Astrocyte (in vitro differentiated cells and primary cell): ENCODE measurements at regions not wholly inside any gene's neighbourhood (a gene's known extent, or its start where the extent isn't known, plus 50 kb on each side); places are given as distances from the start of the nearest gene placed in this dataset.

Source experiments
- DNase-seq: peaks from one replicate; pipeline ENCODE4 v3.0.0-alpha.2; 2010; ENCODE audit warnings: low read depth
- FAIRE-seq: peaks from 2 replicates; lab custom pipeline; 2011; peaks lifted over from hg19 to GRCh38; lab: Jason Lieb, UNC
- H2AFZ ChIP-seq: 2 replicates; pipeline ENCODE4 v1.6.0; 2012; ENCODE audit warnings: low read depth, low read length, inconsistent platforms
- H3K27ac ChIP-seq: 2 replicates; pipeline ENCODE4 v1.5.1; 2011; ENCODE audit warnings: low read depth, low read length, inconsistent platforms
- H3K27me3 ChIP-seq: 2 replicates; pipeline ENCODE4 v1.6.0; 2011; ENCODE audit warnings: low read length, inconsistent platforms; ENCODE audit not compliant: insufficient read depth
- H3K36me3 ChIP-seq: 2 replicates; pipeline ENCODE4 v1.5.1; 2011; ENCODE audit warnings: low read length, inconsistent platforms; ENCODE audit not compliant: insufficient read depth
- H3K4me1 ChIP-seq: 2 replicates; pipeline ENCODE4 v1.5.1; 2011; ENCODE audit warnings: low read length, inconsistent platforms; ENCODE audit not compliant: insufficient read depth
- H3K4me2 ChIP-seq: 2 replicates; pipeline ENCODE4 v1.6.0; 2012; ENCODE audit warnings: low read length, inconsistent platforms
- H3K4me3 ChIP-seq: 2 replicates; pipeline ENCODE4 v1.5.1; 2011; ENCODE audit warnings: low read depth, mild to moderate bottlenecking, low read length, inconsistent platforms; ENCODE audit not compliant: insufficient read depth
- H3K79me2 ChIP-seq: 2 replicates; pipeline ENCODE4 v1.6.0; 2012; ENCODE audit warnings: mild to moderate bottlenecking, low read length, inconsistent platforms; ENCODE audit not compliant: insufficient read depth
- H3K9ac ChIP-seq: 2 replicates; pipeline ENCODE4 v1.6.0; 2012; ENCODE audit warnings: mild to moderate bottlenecking, low read length, inconsistent platforms
- H3K9me3 ChIP-seq: 2 replicates; pipeline ENCODE4 v1.5.1; 2012; ENCODE audit warnings: low read depth, mild to moderate bottlenecking, low read length, inconsistent platforms; ENCODE audit not compliant: insufficient read depth
- H4K20me1 ChIP-seq: 2 replicates; pipeline ENCODE4 v1.6.0; 2012; ENCODE audit warnings: low read length, inconsistent platforms; ENCODE audit not compliant: insufficient read depth
- H3K27ac Mint-ChIP-seq: one replicate; pipeline ENCODE4 v1.8.0; 2021; ENCODE audit warnings: mild to moderate bottlenecking, mixed read lengths; ENCODE audit not compliant: unreplicated experiment
- H3K27me3 Mint-ChIP-seq: one replicate; pipeline ENCODE4 v1.8.0; 2021; ENCODE audit warnings: low read depth, mixed read lengths; ENCODE audit not compliant: unreplicated experiment
- H3K36me3 Mint-ChIP-seq: one replicate; pipeline ENCODE4 v1.8.0; 2021; ENCODE audit warnings: low read depth, mixed read lengths; ENCODE audit not compliant: unreplicated experiment
- H3K4me1 Mint-ChIP-seq: one replicate; pipeline ENCODE4 v1.8.0; 2021; ENCODE audit warnings: low read depth, mixed read lengths; ENCODE audit not compliant: unreplicated experiment
- H3K4me3 Mint-ChIP-seq: one replicate; pipeline ENCODE4 v1.8.0; 2021; ENCODE audit warnings: mild to moderate bottlenecking, moderate library complexity, mixed read lengths; ENCODE audit not compliant: unreplicated experiment
- H3K9me3 Mint-ChIP-seq: one replicate; pipeline ENCODE4 v1.8.0; 2021; ENCODE audit warnings: mild to moderate bottlenecking, mixed read lengths; ENCODE audit not compliant: unreplicated experiment
- EZH2 ChIP-seq: IDR thresholded peaks from 2 replicates; pipeline ENCODE4 v1.6.1; 2012; ENCODE audit warnings: mild to moderate bottlenecking, low read length, inconsistent platforms; ENCODE audit not compliant: insufficient read depth
- TF ChIP-seq, protein P1 (sequence below): IDR thresholded peaks from 2 replicates; pipeline ENCODE4 v1.5.1; 2011; ENCODE audit warnings: low read depth, mild to moderate bottlenecking, inconsistent platforms, low read length, moderate library complexity; ENCODE audit not compliant: insufficient read depth

GRCh38 chr15:77790481-77790880 is 157.8 kb upstream of the LINGO1 start:
- Mint-ChIP-seq H3K36me3 (peaks cover 1% of the 10 kb centered on the region), H3K9me3 (peaks cover 10% of the 10 kb centered on the region), H3K27me3 (peaks cover 54% of the 10 kb centered on the region), H3K4me3 (no peak overlapping the region), H3K27ac (no peak overlapping the region), H3K4me1 (no peaks in the 10 kb centered on the region)
- no peak for DNase-seq
- FAIRE-seq, result no peak
- peaks cover 10% of the 10 kb centered on the region for H3K27me3 ChIP-seq
- no peak overlapping the region for H3K9ac ChIP-seq
- no peak overlapping the region for H3K4me2 ChIP-seq
- no peaks in the 10 kb centered on the region for H3K9me3 ChIP-seq
- H3K79me2 ChIP-seq, result no peaks in the 10 kb centered on the region
- no peaks in the 10 kb centered on the region for H3K4me1 ChIP-seq
- no peak overlapping the region for H3K4me3 ChIP-seq
- H3K36me3 ChIP-seq, result no peaks in the 10 kb centered on the region
- TF ChIP-seq, protein P1, sequence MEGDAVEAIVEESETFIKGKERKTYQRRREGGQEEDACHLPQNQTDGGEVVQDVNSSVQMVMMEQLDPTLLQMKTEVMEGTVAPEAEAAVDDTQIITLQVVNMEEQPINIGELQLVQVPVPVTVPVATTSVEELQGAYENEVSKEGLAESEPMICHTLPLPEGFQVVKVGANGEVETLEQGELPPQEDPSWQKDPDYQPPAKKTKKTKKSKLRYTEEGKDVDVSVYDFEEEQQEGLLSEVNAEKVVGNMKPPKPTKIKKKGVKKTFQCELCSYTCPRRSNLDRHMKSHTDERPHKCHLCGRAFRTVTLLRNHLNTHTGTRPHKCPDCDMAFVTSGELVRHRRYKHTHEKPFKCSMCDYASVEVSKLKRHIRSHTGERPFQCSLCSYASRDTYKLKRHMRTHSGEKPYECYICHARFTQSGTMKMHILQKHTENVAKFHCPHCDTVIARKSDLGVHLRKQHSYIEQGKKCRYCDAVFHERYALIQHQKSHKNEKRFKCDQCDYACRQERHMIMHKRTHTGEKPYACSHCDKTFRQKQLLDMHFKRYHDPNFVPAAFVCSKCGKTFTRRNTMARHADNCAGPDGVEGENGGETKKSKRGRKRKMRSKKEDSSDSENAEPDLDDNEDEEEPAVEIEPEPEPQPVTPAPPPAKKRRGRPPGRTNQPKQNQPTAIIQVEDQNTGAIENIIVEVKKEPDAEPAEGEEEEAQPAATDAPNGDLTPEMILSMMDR, result no peak
- no peak for TF ChIP-seq EZH2
- no peak overlapping the region for H3K27ac ChIP-seq
- no peaks in the 10 kb centered on the region for H4K20me1 ChIP-seq
- H2AFZ ChIP-seq, result no peak overlapping the region

DNA sequence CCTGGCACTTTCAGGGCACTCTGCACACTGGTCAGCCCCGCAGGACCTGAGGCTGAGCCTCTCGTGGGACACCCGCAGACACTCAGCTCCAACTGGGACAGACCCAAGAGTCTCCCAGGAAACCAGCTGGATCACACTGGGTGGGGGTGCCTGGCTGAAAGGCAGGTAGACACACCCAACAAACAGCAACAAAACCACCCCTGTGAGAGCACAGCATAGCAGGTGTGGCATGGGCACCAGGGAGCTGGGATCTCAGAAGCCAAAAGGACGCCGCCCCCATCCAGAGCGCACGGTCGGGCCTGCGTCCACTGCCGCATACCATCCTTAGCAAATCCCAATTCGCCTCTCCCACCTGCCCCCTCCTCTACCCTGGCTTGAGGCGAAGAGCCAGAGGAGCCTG is 154.2 kb upstream of the LINGO1 start:
- Histone ChIP-seq H3K27me3 (peaks cover 14% of the 10 kb centered on the region), H3K4me3 (no peak overlapping the region), H4K20me1 (no peaks in the 10 kb centered on the region), H3K4me1 (no peaks in the 10 kb centered on the region), H3K4me2 (no peak overlapping the region), H3K36me3 (no peaks in the 10 kb centered on the region), H3K9ac (no peak overlapping the region), H2AFZ (no peak overlapping the region), H3K9me3 (no peaks in the 10 kb centered on the region), H3K79me2 (no peaks in the 10 kb centered on the region), H3K27ac (no peak overlapping the region)
- TF ChIP-seq, protein P1, result no peak
- TF ChIP-seq EZH2, result no peak
- Mint-ChIP-seq H3K36me3 (no peaks in the 10 kb centered on the region), H3K9me3 (peaks cover 3% of the 10 kb centered on the region), H3K4me1 (no peaks in the 10 kb centered on the region), H3K27me3 (peaks cover 67% of the 10 kb centered on the region), H3K4me3 (no peak overlapping the region), H3K27ac (no peak overlapping the region)
- FAIRE-seq (no peak), DNase-seq (no peak)

GRCh38 chr15:77786181-77786890 is 153.6 kb upstream of the LINGO1 start:
- H2AFZ ChIP-seq, result no peak overlapping the region
- Mint-ChIP-seq H3K27ac (no peak overlapping the region), H3K27me3 (peaks cover 65% of the 10 kb centered on the region), H3K9me3 (peaks cover 3% of the 10 kb centered on the region), H3K4me3 (no peak overlapping the region), H3K4me1 (no peaks in the 10 kb centered on the region), H3K36me3 (no peaks in the 10 kb centered on the region)
- H3K9ac ChIP-seq, result no peak overlapping the region
- no peaks in the 10 kb centered on the region for H3K36me3 ChIP-seq
- no peaks in the 10 kb centered on the region for H3K4me1 ChIP-seq
- H3K4me2 ChIP-seq, result no peak overlapping the region
- no peaks in the 10 kb centered on the region for H3K9me3 ChIP-seq
- no peak for TF ChIP-seq EZH2
- TF ChIP-seq, protein P1, result no peak
- no peaks in the 10 kb centered on the region for H3K79me2 ChIP-seq
- H3K27ac ChIP-seq, result no peak overlapping the region
- FAIRE-seq (no peak), DNase-seq (no peak)
- no peaks in the 10 kb centered on the region for H4K20me1 ChIP-seq
- no peak overlapping the region for H3K4me3 ChIP-seq
- peaks cover 17% of the 10 kb centered on the region for H3K27me3 ChIP-seq
